LHCN-M2 (cell line): ENCODE measurements at regions not wholly inside any gene's neighbourhood (a gene's known extent, or its start where the extent isn't known, plus 50 kb on each side); places are given as distances from the start of the nearest gene placed in this dataset.
A peak's percentile ranks its signal among the peaks of the same experiment; 100 is the strongest.

Experiments
- DNase-seq: peaks from one replicate; pipeline ENCODE4 v3.0.0-alpha.2; 2012; ENCODE audit warnings: low read depth

DNA sequence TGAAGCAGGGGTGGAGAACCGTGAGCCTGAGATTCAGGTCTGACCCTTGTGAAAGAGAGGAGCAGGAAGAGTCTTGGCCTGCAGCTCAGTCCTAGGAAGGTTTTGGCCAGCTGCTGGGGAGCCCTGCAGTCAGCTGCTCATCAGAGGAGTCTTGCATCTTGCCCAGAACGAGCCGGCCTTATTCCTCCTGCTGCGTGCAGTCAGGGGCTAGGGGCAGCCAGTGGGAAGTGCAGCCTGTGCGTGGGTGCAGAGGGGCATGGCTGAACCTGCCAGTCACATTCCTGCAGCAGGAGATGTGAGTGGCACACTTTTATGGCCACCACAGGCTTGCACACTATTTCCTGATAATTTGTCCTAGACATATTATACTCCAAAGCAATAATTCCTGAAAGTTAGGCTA lies 278.7 kb downstream of the NPR3 start:
- DNase-seq: no peak

DNA sequence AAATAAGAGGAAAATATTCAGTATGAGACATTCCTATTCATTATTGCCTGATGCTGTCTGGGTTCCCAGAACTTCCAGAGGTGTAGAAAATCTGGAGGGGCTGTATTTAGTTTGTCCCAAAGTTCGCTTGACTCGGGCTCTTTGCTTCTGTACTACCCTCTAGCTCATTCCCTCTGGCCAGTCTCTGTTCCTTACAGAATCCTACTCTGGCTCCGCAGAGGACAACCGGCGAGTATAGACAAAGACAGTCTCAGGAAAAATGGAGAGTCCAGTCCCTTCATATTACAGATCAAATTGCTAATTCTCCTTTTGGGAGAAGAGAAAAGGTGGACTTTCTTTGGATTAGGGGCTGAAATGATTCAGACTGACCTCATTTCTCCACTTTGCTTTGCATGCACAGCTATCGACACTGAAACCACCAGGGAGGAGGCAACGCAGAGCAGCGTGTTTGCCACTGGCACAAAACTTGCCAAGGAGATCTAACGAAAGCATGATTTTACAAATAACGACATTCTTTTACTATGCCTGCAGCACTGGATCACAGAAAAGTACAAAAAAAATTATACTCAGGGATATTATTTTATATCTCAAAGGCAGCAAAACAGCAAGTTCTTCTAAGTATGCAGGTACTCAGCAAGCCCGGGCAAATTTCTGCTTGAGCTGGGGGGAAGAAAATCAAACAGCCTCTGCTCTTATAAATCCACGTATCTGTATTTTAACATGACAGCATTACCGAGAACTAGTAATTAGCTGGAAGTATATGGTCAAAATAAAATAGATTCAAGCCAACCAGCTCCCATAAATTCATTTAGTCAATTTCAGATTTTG lies 279.7 kb downstream of the NPR3 start:
- no peak for DNase-seq

DNA sequence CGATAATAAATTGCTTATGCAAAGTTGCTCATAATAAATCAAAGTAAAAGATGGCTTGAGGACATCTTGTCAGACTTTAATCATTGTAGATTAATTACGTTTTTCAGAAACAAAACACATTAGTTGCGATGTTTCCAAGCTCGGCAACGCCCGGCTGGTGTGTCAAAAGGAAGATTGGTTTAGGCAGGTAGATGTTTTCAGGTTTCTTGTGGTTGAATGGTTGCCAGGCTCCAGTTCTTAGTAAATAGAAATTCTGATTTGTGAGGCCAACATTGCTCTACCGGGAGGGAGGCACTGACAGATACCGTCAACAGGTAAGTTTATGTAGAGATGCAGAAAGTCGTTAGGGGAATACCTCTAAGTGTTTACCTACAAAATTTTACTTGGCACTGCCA lies 280.3 kb downstream of the NPR3 start:
- DNase-seq: no peak

DNA sequence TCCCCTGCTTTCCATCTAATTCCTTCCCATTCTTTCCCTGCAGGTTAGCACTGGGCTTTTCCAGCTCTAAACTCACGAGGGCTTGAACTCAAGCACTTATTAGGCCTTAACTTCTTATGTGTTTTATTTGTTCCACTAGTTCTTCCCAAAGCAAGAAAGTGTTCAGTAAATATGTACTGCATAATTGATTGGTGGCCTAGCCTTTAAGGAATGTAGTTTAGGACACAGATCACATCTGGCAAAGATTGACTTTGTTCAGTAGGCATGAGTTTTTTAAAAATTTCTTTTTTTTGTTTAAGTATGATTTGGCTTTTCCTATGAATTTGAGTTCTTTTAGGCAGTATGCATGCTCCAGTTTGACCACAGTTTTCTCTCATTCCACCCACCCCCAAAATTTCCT lies 285.2 kb downstream of the NPR3 start:
- DNase-seq: no peak

DNA sequence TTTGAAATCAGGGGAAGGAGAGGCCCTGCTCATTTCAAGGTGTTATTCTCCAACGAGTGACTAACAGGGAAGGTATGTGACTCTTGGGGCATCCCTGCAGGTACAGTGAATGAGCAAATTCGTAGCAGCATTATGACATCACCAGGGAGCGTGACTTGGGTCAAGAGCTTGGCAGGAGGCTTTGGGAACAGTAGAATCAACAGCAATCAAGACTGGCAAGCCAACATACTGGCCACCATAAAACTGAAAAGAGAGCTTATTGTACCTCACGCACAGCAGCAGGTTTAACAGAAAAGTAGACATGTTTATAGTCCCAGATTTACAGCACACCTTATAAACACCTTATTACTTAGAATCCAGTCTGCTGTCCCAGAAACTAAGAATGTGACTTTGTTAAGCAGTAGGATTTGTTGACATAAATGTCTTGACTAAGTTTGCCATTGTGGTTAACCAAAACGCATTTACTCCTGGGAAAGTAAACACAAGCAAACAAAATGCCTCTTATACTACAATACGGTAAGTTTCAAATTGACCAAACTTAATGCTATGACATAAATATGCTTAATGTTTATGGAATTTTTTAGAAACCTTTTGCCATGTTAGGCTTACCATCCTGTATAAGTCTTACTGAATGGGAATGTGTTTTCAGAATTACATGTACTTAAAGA lies 297.8 kb downstream of the NPR3 start:
- DNase-seq: peak; percentile 26

DNA sequence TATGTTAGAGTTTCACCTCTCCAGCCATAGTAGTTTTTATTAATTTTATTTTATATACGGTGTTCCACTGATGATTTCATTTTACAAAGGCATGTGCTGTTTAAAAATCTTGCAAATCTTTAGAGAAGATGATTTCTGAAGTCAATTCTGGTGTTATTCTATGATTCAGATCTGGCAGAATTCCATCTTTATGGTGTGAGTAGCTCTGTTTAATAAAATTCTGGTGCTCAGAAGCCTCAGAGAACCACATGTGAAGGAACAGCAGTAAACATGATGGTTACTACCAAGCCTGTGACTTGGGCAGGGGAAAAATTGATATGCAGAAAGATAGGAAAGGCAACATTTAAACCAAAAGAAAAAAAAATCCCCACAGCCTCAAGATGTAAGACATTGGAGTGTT lies 299.7 kb downstream of the NPR3 start:
- DNase-seq: peak; percentile 55

DNA sequence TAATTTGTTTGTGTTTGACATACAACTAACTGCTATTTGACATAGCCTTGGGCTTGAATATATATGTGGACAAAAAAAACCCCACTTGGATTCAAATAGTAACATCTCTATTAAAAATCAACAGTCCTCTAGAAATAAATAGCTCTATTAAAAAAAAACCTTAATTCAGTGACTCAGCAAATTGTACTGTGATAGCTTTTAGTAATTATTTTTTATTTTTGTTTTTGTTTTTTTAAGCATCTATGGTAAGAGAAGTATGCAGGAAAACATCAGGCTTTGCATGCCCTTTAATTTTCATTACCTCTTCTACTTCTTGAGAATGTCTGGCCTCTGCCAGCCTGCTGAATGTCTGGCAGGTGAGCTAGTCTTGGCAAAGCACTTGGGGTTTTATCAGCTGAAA lies 300.7 kb downstream of the NPR3 start:
- DNase-seq: no peak

DNA sequence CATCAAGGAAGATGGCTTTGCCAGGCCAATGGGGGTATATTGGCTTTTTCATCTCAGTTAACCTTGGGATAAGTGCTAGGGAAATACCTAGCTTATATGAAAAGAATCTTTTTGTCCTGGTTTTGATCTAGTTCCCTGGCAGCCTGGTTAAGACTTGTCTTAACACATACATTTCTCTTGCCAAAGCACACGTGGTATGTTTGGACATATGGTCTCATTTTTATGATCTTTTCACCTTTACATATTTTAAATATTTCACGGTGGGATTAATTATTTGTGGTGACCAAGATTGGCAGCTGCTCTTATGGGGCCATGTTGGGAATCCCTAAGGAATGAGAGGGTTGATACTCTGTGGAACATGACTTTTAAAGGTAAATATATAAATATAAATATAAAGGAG lies 312.5 kb downstream of the NPR3 start:
- no peak for DNase-seq

DNA sequence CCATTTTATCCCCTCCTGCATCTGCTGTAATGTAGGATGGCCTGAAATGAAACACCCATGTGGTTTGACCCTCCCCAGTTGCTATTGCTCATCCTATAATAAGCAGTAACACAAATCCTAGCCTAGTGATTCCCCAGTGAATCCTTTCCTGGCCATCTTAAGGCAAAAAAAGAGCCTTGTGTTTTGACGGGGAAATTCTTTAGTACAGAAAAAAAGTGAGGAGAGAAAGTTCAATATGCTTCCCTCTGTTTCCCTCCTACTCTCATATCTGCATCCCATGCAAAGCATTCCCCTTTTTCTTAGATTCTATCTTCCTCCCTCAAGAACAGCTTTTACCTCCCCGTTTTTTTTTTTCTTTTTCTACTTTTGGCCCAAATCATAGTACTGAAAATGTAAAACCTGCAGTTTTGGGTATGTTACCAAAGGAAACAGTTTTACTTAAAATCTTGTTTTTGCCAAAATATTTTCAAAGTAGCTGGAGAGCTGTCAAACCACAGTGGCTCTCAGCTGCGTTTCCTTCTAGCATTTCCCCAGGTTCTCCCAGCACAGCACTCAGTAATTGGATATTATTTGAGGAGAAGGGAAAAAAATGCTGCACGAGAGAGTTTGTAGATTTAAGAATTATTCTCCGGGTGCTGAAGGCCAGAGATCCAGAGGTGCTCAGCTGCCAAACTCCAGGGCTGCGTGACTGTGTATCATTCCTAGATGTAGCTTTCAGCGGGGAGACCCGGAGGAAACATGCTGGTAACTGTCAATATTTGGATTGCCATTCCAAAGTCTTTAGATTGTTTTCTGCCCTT lies 321.4 kb downstream of the NPR3 start:
- peak; percentile 82 for DNase-seq

DNA sequence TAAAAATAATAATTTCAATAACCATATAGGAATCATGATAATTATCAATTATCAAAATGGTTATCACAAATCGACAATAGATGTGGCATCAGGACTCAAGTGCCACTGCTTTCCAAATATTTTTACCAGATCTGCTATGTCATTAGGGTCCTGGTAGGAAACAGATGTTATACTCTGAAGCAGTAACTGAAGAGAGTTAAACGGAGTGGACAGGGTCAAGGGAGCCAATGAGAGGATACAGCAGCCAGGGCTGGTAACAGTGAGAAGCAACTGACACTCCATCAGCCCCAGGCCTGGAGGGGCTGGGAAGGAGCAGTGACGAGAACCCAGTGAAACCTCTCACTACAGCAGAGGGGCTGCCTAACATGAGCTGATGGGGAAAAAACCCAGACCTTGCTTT lies 322.4 kb downstream of the NPR3 start:
- no peak for DNase-seq

DNA sequence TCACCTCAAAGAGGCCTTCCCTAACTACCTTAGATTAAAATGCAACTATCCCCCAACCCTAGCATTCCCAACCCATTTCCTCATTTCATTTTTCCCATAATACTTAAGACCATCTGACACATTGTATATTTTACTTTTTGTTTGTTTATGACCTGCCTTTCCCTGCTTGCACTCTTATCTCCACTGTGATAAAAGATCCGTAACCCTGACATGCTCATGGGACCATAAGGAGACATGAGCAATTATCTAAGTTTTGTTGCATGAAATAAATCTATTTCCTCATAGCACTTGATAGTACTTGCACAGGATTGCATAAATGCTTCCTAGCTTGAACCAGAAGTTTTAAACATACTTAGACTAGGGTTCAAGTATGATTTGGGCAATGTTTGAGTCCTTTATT lies 323.7 kb downstream of the NPR3 start:
- no peak for DNase-seq

DNA sequence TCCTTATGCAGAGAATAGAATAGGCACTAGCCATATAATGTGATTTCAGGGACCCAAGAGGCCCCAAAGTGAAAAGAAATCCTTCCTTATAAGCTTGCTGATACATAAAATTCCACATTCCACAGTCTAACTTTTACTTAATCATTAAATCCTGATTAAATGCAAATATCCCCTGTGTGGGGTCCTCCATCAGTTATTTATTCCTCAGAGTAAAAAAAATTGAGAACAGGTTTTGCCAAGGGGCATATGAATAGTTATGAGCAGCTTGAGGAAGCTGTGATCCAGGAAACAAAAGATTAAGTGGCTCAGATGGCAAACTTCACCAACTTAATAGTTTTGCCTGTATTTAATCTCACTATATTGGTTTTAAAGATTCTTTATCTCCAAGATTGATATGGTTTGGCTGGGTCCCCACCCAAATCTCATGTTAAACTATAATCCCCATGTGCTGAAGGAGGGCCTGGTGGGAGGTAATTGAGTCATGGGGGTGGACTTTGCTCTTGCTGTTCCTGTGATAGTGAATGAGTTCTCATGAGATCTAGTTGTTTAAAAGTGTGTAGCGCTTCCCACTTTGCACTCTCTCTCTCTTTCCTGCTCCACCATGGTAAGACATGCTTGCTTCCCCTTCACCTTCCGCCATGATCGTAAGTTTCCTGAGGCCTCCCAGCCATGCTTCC lies 324.9 kb downstream of the NPR3 start:
- DNase-seq: no peak

DNA sequence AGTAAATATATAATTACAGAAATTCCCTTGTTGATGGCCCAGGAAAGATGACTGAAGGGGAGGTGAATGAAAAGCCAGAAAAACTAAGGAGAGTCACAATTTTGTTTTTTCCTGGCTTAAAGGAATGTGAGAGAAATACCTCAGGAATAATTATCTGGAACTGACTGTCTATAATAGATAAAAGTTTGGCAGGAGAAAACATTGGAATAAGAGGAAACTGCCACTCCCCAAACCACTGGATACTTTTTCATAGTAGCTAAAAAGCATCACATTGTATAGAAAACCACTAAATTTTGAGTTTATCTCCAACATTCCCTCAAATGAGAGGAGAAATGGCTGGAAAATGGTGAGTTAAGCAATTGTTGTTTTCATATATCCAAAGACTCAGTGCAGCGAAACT lies 326.0 kb downstream of the NPR3 start:
- no peak for DNase-seq

DNA sequence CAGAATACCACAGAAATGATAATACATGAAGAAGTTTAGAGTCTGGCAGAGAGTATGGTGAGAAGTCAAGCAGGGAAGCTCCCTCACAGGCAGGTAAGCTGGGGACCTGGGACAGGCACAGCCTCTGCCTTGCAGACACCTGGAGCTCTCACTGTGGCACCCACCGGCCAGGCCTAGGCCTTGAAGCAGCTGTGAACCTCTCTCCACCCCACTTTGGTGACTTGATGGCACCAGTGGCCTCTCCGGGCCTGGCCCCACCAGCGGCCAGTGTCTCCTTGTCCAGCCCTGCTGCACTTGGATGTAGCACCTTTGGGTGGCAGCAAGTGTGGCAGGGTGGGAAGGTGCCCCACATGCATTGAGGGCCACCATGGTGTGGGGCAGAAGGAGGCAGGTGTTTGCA lies 330.5 kb downstream of the NPR3 start:
- DNase-seq: no peak

DNA sequence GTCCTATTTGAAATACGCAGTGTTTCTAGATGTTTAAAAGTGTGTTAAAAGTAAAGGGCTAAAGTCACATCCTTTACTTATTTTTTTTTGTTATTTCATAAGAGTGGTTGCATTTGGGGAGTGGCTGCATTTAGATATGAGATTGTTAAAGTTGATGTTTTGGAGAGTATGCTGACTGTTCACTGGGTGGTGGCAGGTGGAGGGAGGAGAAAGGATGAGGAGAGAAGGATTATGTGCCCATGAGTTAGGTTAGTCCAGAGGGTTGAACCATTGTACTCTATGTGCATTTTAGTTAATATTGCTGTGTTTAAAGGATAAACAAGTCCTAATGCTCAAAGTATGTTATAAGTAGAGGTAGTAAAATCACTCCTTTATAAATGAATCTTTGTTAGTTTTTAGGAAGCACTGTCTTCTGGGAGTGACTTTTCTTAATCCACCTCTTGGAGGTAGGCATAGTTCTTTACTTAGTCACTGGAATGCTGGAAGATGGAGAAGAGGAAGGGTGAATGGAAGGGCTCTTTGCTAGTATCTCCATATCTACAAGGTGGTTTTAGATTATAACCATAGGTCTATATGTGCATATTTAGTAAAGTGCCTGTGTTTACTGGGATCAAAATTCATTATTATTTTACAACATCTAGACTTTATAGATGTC lies 332.3 kb downstream of the NPR3 start:
- DNase-seq: no peak

DNA sequence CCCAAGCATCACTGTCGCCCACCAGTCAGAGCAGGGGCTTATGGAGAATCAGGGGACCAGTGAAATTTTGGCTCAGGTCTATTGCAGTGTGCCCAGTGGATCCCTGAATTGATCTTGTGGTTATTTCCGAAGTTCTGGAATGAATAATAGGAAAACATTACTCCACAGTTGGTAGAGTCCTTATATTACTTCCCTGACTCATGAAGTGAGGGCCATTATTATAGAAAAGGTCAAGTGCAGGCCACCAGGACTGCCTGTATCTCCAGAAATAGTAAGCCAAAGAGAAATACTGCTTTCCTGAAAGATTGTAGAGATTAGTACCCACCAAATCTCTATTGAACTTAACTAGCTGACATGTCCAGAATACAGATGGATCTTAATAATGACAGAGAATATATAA lies 335.0 kb downstream of the NPR3 start:
- DNase-seq: peak; percentile 54

DNA sequence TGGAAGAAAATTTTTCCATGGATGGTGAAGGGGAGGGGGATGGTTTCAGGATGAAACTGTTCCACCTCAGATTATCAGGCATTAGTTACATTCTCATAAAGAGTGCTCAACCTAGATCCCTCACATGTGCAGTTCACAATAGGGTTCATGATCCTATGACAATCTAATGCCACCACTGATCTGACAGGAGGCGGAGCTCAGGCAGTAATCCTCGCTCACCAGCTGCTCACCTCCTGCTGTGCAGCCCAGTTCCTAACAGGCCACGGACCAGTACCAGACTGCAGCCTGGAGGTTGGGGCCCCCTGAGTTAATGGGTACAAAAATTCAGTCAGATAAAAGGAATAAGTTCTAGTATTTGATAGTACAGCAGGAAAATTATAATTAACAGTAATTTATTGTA lies 337.2 kb downstream of the NPR3 start:
- DNase-seq: peak; percentile 8

DNA sequence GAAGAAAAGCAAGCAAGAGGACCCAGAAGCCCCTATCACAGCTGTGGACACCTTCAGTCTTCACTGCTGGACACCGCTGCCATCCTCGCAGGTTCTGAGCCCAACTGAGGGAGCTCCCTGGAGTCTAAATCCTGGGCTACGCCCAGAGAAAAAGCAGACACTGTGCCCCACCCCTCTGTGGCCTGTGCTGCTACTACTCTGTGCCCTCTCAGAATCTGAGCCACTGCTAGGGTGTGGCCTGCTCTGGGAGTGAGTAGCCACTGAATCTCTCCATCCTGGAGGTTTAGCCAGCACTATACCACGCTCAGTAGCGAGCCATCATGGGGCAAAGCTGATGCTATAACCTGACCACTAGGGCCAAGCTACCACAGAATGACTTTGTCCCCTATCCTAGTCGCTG lies 338.2 kb downstream of the NPR3 start:
- DNase-seq: peak; percentile 37

DNA sequence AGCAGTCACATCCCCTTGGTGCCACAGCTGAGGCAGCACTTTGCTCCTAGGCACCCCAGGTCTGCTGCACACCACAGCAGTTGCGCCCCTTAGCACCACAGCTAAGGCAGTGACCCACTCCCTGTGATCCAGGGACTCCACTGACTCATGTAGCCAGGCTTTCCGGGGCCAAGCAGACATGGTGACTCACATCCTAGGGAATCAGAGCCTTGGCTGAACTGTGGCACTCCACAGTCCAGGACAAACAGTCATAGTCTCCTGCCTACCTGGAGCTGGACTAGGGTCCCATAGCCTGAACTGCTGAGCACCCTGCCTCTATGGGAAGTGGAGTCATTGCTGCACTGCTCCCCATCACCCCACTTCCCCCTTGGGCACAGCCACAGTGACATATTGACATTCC lies 338.7 kb downstream of the NPR3 start:
- peak; percentile 91 for DNase-seq

DNA sequence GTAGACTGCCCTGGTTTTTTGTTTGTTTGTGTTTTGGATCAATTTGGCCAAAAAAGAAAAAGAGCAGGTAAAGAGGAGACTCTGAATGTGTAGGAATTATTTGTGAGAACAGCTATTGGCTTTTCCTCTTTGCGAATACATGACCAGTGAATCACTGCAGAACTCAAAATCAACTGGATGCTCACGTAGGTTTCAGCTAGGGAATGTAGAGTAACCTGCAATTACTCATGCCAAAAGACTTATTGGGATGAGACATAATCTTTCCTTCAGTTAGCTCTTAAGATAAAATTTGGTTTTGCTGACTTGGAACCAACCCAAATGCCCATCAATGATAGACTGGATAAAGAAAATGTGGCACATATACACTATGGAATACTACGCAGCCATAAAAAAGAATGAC lies 348.0 kb downstream of the NPR3 start:
- no peak for DNase-seq

DNA sequence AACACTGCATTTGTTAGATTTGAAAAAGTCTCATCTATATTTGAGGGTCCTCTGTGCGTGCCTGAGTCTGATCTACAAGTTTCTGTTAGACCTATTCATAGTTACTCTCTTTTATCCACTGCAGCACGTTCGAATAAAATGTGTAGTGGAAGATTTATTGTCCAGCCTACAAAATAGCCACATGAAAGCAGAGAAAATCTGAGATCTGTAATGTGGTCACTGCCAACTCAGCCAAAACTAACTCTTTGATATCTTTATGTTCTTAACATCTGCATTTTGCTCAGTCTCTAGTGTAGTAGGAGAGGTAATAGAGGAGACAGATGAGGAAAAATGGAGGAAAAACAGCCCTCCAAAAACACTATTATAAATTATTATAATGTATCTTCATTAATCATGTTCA lies 354.0 kb downstream of the NPR3 start:
- no peak for DNase-seq

DNA sequence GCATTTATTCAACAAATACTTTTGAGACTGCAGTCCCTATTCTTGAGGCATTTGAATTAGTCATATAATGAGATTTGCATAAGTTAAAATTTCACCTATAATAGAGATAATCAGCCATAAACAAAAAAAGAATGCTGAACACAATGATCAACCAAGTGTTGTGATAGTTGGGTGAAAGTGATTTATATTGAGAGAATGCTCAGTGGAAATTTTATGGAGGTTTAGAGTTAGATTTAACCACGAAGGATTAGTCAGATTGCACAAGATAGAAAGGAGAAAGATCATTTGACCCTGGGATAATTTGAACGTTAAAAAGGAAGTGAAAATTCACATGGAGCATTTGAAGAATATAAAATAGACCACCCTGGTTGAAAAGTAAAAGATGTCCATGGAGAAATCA lies 356.2 kb downstream of the NPR3 start:
- peak; percentile 47 for DNase-seq
